GM12873 (cell line): ENCODE measurements at regions not wholly inside any gene's neighbourhood (a gene's known extent, or its start where the extent isn't known, plus 50 kb on each side); places are given as distances from the start of the nearest gene placed in this dataset.

Experiments
- CTCF ChIP-seq: IDR thresholded peaks from 2 replicates; pipeline ENCODE4 v1.5.1; 2012; ENCODE audit warnings: low read depth, mild to moderate bottlenecking, moderate library complexity, low read length, control low read depth; ENCODE audit not compliant: insufficient read depth; ENCODE audit errors: missing control alignments

- TF ChIP-seq CTCF: no peak
These were observed 52.6 kb upstream of the AGA start for GRCh38 chr4:177494791-177495190.

GRCh38 chr4:177499537-177499936 lies 57.3 kb upstream of the AGA start:
- no peak for TF ChIP-seq CTCF

- TF ChIP-seq CTCF: no peak
These were observed 63.0 kb upstream of the AGA start for GRCh38 chr4:177505171-177505615.

- no peak for TF ChIP-seq CTCF
These were observed 66.4 kb upstream of the AGA start for GRCh38 chr4:177508662-177509061.

GRCh38 chr4:177509226-177509745 lies 67.0 kb upstream of the AGA start:
- no peak for TF ChIP-seq CTCF

- no peak for TF ChIP-seq CTCF
These were observed 69.4 kb upstream of the AGA start for GRCh38 chr4:177511611-177512010.

- no peak for TF ChIP-seq CTCF
These were observed 70.4 kb upstream of the AGA start for GRCh38 chr4:177512646-177513045.
